NCI-H460 (cell line): ENCODE measurements at regions not wholly inside any gene's neighbourhood (a gene's known extent, or its start where the extent isn't known, plus 50 kb on each side); places are given as distances from the start of the nearest gene placed in this dataset.
"Not testable (repeated sequence)": the region's sequence is repeated elsewhere in the genome, so short reads cannot be mapped to it uniquely, and the experiment has no call there.

Experiments used
- DNase-seq: peaks from one replicate; pipeline ENCODE4 v3.0.0-alpha.2; 2016; ENCODE audit warnings: low read depth; ENCODE audit errors: extremely low read depth

DNA sequence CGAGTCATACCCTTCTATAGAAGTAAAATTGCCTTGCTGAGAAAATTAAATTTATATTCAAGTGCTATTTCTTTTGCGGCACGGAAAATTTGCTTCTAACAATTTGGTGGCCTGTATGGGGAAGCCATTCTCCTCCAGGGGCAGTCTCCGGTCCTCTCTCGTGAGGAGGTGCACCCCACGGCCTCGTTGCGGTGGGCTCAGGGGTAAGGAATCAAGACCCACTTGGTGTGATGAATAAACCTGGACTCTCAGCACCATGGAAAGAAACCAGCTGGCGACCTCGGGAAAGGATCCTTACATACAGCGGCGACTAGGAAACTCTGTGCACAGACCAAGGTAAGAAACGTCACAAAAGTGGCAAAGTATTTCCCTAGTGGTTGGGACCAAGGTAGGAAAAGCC, 252.9 kb downstream of the DPY19L2 start:
- no peak for DNase-seq

DNA sequence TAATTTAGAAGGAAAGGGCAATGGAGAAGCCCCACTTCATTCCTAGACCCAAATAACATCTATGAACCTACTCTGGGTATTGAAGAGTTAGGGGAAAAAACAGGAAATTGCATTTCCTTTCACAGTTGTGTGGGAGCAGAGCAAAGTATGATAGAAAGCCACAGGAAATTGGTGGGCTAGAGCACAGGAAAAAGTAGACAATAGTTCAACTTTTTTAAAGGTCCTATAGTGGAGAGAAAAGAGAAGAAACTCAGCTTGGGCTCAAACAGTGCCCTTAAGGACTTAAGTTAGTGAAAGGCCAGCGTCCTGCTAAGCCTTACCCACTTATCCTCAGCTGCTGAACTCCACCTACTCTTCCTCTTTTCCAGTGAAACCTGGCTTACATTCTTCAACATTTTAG, 258.1 kb downstream of the DPY19L2 start:
- no peak for DNase-seq

DNA sequence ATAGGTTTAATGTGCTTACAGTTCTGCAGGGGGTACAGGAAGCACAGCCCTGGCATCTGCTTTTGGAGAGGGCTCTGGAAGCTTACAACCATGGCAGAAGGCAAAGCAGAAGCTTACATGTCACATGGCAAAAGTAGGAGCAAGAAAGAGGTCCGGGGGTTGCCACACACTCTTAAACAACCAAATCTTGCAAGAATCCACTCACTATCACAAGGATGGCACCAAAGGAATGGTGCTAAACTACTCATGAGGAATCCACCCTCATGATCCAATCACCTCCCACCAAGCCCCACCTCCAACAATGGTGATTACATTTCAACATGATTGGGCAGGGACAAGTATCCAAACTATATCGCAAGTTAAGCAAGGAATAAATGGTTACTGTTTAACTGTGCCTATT, 255.8 kb upstream of the AVPR1A start:
- no peak for DNase-seq

DNA sequence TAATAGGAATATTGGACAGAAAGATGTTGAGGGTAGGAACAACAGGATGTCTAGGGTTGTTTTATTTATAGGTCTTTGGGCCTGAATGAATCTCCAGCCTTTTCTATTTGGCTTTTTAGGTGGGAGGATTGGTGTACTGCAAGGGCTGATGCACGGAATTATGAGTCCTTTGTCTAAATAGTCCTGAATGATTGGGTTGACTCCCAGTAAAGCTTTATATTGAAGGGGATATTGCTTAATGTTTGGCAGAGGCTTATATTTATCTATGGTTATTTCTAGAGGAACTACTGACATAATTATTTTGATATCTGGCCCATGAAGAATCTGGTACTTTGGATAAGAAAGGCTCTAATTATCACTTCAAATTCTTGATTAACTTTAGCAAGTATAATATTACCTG, 253.6 kb upstream of the AVPR1A start:
- DNase-seq, result no peak

DNA sequence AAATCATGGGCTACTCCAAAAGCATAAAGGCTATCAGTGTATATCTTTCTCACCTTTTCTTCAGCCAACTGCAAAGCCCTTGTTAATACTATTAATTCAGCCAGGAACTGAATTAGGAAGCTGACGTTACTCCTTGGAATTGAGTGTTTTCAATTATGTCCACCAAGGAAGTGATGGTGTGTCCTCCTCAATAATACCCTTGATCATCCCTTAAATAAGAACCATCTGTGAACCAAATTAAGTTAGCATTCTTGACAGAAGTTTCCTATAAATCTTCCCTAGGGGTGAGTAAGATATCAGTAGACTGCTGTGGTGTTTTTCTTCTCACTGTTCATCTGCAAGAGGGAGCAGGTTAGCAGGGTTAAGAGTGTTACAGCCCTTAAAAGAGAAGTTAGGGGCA, 252.3 kb upstream of the AVPR1A start:
- no peak for DNase-seq

DNA sequence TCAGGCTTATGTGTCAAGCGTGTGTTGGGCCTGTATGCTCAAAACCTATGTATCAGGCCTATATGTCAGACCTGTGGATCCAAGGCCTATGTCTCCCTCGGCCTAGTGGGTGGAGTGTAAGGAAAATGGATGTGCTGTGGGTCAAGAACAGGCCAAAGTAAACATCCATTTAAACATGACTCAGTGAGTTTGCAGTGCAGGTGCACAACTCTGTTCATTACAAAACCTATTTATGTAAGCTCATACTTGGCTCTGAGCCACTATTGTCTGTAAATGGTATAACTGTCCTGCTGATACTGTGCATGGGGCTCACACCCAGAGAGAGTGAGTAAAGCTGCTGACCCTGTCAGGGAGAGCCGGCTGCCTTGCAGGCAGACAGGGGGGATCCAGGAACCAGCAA, 249.7 kb upstream of the AVPR1A start:
- DNase-seq, result no peak

DNA sequence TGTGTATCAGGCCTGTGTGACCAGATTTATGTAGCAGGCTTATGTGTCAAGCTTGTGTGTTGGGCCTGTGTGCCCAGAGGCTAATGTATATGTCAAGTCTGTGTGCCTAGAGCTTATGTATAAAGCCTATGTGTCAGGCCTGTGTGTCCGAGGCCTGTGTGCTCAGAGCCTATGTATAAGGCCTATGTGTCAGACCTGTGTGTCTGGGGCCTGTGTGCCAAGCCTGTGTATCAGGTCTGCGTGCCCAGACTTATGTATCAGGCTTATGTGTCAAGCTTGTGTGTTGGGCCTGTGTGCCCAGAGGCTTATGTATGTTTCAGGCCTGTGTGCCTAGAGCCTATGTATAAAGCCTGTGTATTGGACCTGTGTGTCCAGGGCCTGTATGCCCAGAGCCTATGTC, 249.3 kb upstream of the AVPR1A start:
- no peak for DNase-seq

DNA sequence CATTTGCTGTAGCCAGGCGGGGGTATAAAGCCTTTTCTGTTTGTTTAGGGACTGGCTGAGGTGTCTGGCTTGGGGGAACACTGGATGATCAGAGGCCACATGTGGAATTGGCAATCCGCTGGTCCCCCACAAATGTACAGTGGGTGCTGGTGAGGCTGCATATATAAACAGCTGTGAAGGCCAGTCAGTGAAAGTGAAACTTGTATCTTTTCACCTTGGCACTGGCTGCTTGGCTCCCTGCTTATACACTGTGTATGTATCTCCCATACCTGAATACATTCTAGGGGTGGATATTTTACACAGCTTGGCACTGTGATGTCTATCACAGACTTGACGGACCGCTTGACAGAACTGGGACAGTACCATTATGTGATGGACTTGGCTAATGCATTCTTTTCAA, 246.8 kb upstream of the AVPR1A start:
- DNase-seq, result no peak

DNA sequence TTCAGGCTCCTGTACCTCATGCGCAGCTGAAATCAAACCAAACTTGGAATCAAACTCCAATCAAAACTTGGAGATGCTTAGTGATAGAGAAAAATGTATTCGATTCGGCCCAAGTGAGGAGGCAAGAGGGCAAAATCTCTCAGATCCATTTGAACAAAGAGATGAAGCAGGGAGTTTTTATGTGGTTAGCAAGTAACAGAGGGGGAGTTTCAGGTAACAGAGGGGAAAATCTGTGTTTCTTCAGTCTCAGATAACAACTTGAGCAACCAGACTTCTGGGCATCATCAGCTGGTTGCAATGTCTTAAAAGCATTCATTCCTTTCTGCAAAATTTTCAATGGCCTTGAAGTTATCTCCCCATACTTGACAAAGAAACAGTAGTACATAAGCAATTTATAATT, 245.1 kb upstream of the AVPR1A start:
- DNase-seq, result no peak

DNA sequence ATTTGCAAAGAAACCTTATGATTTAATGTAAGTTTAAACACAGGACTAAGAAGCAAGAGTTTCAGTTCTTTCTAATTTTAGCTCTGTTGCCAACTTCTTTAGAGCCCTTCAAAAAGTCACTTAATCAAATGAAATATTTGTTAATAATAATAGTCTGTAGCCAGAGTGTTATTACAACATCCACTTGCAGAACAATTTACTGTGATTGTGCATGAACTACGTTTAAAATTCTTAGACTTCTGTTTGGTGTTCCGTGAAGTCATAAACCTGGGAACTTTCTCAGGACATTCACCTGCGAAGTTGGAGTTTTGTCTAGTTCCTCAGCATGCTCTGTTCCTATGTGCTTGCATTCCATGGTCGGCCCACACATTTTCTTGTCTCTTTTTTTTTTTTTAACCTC, 244.0 kb upstream of the AVPR1A start:
- no peak for DNase-seq

DNA sequence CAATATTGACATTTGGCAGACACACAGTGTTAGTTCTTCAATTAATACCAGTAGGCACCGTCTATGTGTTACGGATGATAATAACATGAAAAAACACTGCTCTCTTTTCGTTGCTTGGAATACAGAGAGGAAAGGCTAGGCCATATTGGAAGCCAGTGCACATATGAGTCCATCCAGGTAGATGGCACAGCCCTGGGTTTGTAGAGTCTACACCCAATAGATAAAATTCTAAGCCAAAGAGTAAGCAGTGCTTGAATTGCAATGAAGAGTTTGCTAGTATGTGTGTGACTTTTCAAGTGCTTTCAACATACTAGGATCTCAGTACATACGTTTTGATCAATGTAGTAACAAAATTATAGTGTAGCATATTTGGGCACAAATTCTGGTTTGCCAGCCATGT, 243.3 kb upstream of the AVPR1A start:
- no peak for DNase-seq

DNA sequence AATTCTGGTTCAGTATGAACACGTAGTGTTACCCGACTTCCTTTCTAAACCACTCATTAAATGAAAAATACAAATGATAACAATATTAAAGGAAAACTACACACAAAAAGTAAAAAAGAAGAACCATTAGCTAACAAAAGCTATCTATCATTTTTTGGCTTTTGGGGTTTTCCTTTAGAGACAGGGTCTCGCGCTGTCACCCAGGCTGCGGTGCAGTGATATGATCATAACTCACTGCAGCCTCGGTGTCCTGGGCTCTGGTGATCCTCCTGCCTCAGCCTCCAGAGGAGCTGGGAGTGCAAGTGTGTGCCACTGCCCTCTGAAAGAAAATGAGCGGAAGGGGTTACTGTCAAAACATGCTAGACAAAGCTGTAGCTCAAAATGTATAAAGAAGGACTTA, 238.2 kb upstream of the AVPR1A start:
- DNase-seq, result no peak

DNA sequence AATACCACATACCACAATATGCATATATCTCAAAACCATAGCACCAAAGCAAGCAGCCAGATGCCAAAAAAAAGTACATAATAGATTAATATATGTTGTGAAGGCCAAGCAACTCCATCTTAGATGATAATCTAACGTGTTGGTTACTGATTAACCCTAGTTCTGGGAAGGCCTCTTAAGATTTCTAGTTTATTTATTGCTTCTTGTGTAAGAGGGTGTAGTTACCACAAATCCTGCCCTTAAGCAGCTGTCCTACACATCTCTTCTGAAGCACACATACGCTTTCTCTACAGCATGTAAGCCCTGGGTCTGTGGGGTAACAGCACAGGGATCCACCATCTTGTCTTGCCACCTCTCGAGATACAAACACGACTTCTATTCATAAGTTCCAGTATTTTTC, 236.8 kb upstream of the AVPR1A start:
- no peak for DNase-seq

DNA sequence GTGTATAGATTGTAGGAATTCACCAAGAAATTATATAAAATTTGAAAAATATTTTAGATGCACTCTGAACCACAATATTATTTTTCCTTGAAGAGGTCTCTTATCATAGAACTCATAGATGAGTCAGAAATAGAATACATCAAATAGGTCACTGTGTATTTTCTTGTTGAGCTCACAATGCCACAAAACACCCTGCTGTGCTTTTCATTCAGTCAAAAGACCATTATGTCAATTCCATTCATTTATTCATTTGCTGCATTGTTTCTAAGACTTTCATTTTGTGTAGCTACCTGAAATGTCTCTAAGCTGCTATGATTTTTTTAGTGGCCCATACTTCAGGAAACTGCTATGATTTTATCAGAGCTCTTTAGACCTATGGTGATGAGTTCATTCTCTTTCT, 231.9 kb upstream of the AVPR1A start:
- DNase-seq, result no peak

DNA sequence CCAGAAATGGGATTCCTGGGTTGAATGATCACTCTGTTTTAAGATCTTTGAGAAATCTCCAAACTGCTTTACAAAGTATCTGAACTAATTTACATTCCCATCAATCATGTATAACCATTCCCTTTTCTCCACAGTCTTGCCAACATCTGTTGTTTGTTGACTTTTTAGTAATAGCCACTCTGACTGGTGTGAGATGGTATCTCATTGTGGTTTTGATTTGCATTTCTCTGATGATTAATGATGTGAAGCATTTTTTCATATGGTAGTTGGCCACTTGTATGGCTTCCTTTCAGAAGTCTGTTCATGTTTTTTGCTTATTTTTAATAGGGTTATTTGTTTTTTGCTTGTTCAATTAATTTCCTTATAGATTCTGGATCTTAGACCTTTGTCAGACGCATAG, 211.8 kb upstream of the AVPR1A start:
- no peak for DNase-seq

DNA sequence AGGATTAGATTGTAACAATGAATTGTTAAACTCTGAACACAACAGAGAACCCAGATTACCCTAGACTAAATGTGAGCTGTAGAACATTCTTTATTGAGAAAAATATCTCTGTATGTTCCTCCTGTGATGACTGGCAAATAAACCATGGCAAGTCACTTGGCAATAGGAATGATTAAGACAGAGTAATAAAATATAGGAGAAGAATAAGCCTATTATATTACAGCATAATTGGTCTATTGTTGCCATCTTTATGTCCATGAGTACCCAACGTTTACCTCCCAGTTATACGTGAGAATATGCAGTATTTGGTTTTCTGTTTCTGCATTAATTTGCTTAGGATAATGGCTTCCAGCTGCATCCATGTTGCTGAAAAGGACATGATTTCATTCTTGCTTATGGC, 211.2 kb upstream of the AVPR1A start:
- no peak for DNase-seq

DNA sequence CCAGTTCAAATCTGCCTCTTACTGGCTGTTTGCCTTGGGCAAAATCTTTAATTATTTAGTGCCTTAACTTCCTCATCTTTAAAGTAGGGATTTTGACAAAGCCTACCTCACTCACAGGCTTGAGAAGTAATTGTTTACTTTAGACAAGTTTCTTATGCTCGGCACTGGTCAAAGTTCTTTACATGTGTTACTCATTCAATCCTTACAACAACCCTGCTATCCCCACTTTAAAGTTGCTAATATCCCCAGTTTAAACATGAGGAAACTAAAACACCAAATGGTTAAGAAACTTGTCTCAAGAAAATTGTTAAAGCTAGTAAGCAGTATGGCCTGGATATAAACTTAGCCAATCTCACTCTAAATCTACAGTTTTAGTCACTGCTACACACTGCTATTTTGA, 204.0 kb upstream of the AVPR1A start:
- DNase-seq, result no peak

DNA sequence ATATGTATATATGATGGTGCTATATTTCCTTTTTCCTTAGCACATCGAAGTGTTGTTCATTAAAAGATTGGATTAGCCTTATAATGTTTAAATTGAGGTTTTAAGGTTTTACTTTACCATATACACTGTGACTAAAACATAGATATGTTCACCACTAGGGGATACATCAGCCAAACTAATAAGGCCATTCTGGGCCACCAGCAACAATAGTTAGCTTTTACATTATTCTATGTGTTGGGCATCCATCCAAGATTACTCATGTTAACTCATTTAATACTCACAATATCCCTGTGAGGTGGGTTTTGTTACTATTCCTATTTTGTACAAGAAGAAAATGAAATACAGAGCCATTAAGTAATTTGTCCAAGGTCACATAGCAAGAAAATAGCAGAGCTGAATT, 202.6 kb upstream of the AVPR1A start:
- no peak for DNase-seq

DNA sequence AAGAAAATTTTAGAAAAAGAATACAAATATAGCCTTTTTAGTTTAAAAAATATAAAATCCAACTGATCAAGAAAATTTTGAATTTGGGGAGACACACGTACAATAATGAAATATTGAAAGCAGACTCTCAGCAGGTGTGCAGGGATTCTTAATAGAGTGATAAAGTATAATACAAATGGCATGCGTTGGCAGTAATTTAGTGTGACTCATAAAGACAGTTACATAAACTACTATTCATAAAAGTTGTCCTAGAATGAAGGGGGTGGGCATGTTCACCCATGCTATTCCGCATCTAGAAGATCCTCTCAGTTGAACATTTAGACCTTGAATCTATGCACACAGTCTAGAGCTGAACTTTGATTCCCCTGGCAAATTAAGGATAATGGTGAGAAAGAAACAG, 200.4 kb upstream of the AVPR1A start:
- no peak for DNase-seq

DNA sequence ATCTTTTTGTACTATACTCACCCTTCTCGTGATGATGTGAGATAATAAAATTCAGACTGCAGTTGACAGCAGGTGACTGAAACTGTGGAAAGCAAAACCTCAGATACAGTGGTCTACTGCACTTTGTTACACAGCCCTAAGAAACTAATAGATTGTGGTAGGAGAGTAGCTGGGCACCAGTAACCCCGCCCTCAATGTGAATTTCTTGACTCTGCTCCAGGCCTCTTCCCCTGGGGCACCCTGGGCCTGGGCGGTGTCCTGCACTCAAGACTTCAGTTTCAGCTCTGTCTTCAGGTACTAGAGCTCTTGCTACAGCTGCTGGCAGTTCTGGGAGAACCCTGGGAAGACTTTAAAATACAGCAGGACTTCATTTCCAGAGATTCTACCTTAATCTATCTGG, 197.6 kb upstream of the AVPR1A start:
- no peak for DNase-seq

DNA sequence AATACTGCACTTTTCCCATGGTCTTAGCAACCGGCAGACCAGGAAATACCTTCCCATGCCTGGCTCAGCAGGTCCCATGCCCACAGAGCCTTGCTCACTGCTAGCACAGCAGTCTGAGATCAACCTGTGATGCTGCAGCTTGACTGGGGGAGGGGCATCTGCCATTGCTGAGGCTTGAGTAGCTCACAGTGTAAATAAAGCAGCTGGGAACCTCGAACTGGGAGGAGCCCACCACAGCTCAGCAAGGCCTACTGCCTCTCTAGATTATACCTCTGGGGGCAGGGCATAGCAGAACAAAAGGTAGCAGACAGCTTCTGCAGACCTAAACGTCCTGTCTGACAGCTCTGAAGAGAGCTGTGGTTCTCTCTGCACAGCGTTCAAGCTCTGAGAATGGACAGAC, 186.2 kb upstream of the AVPR1A start:
- DNase-seq, result not testable (repeated sequence)

DNA sequence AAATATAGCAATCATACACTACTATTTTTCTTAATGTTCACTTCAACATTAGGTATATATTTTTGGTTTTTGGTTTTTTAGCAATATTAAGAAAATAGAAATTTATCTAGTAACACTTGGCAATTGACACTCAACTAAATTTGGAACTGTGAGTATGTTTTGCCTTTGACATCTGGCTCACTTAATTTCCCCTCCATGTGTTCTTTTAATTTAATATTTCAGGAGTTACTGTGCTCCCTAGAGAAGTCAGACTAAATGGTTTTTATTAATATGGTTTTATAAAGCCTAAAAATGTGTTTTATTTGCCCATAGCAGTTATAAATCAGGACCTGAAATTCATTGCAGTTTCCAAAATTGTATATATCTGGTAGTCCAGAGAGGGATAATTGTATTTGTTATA, 175.3 kb upstream of the AVPR1A start:
- no peak for DNase-seq

DNA sequence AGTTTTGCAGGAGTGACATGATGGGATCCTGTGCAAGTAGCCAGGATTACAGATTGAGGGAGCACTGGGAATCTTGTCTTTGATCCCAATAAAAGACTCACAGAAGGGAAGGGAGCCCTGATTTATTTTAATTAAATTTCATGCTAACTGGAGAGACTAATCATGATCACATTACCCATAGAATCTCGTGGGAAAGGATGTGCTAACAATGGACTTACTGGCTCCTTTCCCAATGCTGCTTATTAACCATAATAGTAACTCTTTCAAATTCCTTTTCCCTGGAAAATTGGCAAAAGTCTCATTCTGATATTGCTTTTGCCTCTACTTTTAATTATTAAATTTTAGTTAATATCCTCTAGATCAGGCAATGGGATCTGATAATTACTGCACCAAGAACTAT, 174.8 kb upstream of the AVPR1A start:
- no peak for DNase-seq

DNA sequence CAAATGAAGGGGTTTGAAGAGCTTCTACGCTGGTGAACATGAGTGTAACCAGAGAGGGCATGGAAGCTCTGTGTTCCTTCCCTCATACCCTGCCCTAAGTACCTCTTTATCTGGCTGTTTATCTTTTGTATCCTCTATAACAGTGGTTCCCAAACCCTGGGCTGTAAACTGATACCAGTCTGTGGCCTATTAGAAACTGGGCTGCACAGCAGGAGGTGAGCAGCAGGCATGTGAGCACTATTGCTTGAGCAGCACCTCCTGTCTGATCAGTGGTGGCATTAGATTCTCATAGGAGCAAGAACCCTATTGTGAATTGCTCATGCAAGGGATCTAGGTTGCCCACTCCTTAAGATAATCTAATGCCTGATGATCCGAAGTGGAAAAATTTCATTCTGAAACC, 172.9 kb upstream of the AVPR1A start:
- no peak for DNase-seq
